ENCODE measurements at regions not wholly inside any gene's neighbourhood (a gene's known extent, or its start where the extent isn't known, plus 50 kb on each side); places are given as distances from the start of the nearest gene placed in this dataset.

DNA sequence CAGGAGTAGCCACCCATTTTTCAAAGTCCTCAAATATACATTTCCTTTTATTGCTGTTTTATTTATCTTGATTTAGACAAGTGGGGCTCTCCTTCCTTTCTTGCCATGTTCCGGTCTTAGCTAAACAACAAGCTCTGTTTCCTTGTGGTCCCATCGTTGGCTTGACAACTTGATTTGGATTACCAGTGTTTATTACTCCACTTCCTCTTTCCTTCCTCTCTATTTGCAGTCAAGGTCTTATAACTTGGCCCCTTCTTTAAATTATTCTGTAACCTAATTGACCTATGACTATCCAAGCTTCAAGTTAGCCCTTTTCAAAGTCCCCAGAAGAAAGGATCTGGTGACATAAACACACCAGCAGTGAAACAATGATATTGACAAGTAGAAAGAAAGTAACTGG lies 130.6 kb upstream of the STT3B start:
- Mint-ChIP-seq H3K27ac (ENCODE audit: unreplicated experiment) (no peak overlapping the region), H3K4me1 (ENCODE audit: unreplicated experiment) (peaks cover 2% of the 10 kb centered on the region)

DNA sequence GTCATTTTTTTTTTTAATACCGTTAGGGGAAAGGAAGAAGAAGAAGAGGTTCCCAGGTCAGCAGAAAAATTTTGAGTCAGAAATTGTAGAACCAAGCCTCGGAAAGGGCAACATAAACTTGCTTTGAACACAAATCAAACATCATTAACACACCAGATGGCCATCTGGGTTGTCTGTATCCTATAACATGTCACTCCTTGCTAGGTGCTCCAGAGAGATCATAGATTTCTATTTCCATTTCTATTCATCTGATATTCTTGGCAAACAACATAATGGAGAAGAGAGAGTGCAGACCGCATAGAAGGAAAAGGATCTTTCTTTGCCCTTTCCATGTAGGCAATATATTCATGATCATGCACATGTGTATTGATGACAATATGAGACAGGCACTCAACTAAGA lies 129.5 kb upstream of the STT3B start:
- H3K27ac Mint-ChIP-seq (ENCODE audit: unreplicated experiment): no peak overlapping the region
- H3K4me3 Mint-ChIP-seq (ENCODE audit: unreplicated experiment): no peak overlapping the region
- TF ChIP-seq, protein P1, sequence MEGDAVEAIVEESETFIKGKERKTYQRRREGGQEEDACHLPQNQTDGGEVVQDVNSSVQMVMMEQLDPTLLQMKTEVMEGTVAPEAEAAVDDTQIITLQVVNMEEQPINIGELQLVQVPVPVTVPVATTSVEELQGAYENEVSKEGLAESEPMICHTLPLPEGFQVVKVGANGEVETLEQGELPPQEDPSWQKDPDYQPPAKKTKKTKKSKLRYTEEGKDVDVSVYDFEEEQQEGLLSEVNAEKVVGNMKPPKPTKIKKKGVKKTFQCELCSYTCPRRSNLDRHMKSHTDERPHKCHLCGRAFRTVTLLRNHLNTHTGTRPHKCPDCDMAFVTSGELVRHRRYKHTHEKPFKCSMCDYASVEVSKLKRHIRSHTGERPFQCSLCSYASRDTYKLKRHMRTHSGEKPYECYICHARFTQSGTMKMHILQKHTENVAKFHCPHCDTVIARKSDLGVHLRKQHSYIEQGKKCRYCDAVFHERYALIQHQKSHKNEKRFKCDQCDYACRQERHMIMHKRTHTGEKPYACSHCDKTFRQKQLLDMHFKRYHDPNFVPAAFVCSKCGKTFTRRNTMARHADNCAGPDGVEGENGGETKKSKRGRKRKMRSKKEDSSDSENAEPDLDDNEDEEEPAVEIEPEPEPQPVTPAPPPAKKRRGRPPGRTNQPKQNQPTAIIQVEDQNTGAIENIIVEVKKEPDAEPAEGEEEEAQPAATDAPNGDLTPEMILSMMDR (IDR thresholded peaks at IDR 0.05): no peak

More for the DNA sequence above, 130.6 kb upstream of the STT3B start:
- H3K36me3 Mint-ChIP-seq (ENCODE audit: unreplicated experiment): no peaks in the 10 kb centered on the region
- H3K9me3 Mint-ChIP-seq (ENCODE audit: unreplicated experiment): peaks cover 5% of the 10 kb centered on the region
- TF ChIP-seq, protein P1 (IDR thresholded peaks at IDR 0.05): no peak
- peaks cover 27% of the 10 kb centered on the region for H3K27me3 Mint-ChIP-seq (ENCODE audit: unreplicated experiment)
- H3K4me3 Mint-ChIP-seq (ENCODE audit: unreplicated experiment): no peak overlapping the region
- DNase-seq (ENCODE audit: extremely low spot score, unreplicated experiment): no peak

DNA sequence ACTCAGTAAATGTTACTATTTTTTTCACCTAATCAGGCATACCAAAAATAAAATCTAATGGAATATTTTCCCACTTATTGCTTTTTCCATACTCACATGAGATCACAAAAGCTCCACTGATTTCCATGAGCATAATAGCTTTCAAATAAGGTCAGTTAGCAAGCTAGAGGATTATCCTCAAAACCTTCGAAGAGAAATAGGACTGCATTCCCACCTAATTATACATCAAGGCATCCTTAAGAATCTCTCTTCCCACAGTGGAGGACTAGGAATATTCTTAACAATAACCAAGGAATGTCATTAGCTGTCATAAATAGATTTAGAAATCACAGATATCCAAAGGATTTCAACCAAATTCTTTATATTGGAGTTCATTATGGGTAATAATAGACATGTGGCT lies 127.9 kb upstream of the STT3B start:
- TF ChIP-seq, protein P1 (IDR thresholded peaks at IDR 0.05): no peak
- Mint-ChIP-seq H3K4me1 (ENCODE audit: unreplicated experiment) (peaks cover 2% of the 10 kb centered on the region), H3K27me3 (ENCODE audit: unreplicated experiment) (peaks cover 27% of the 10 kb centered on the region), H3K27ac (ENCODE audit: unreplicated experiment) (no peak overlapping the region), H3K9me3 (ENCODE audit: unreplicated experiment) (peaks cover 5% of the 10 kb centered on the region), H3K4me3 (ENCODE audit: unreplicated experiment) (no peak overlapping the region), H3K36me3 (ENCODE audit: unreplicated experiment) (no peaks in the 10 kb centered on the region)
- no peak for DNase-seq (ENCODE audit: extremely low spot score, unreplicated experiment)

More for the DNA sequence above, 129.5 kb upstream of the STT3B start:
- Mint-ChIP-seq H3K36me3 (ENCODE audit: unreplicated experiment) (no peaks in the 10 kb centered on the region), H3K27me3 (ENCODE audit: unreplicated experiment) (peaks cover 27% of the 10 kb centered on the region), H3K9me3 (ENCODE audit: unreplicated experiment) (peaks cover 5% of the 10 kb centered on the region), H3K4me1 (ENCODE audit: unreplicated experiment) (peaks cover 2% of the 10 kb centered on the region)
- no peak for DNase-seq (ENCODE audit: extremely low spot score, unreplicated experiment)

DNA sequence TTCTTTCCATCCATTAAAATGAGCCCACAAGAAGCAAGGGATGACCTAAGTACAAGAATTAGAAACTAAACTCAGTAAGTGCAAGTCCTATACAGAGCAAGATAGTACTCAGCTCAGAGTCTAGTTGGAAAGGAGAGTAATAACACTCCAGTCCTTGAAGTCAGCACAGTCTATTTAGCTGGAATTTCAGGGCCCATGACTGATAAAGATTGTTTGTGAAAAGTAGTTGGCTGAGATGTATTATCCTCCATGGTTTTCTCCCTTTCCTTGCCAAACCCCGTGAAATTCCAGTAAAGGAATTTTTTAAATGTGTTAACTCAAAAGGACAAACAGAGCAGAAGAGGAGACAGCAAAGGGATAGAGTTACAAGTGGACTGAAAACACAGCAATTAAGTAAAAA lies 127.2 kb upstream of the STT3B start:
- H3K27ac Mint-ChIP-seq (ENCODE audit: unreplicated experiment): no peak overlapping the region
- peaks cover 2% of the 10 kb centered on the region for H3K4me1 Mint-ChIP-seq (ENCODE audit: unreplicated experiment)
- H3K4me3 Mint-ChIP-seq (ENCODE audit: unreplicated experiment): no peak overlapping the region
- H3K36me3 Mint-ChIP-seq (ENCODE audit: unreplicated experiment): no peaks in the 10 kb centered on the region
- peaks cover 5% of the 10 kb centered on the region for H3K9me3 Mint-ChIP-seq (ENCODE audit: unreplicated experiment)
- DNase-seq (ENCODE audit: extremely low spot score, unreplicated experiment): no peak
- H3K27me3 Mint-ChIP-seq (ENCODE audit: unreplicated experiment): peaks cover 29% of the 10 kb centered on the region
- TF ChIP-seq, protein P1 (IDR thresholded peaks at IDR 0.05): no peak

DNA sequence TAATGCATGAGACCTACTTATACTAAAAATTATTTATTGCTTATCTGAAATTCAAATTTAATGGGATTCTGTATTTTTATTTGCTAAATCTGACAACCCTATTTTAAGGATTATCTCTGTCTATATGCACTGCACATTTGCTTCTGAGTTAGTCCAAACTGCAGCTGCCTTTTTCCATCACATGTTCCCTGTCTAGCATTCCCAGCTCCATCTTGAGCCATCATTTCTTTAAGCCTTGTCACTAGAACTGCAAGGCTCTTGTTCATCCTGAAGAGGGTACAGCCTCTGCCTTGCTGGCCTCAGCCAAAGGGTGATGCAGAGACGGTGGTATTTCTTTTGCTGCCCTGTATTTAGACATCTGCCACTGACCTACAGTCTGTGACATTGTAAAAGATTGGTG lies 125.8 kb upstream of the STT3B start:
- H3K9me3 Mint-ChIP-seq (ENCODE audit: unreplicated experiment): no peaks in the 10 kb centered on the region
- H3K36me3 Mint-ChIP-seq (ENCODE audit: unreplicated experiment): no peaks in the 10 kb centered on the region
- H3K4me1 Mint-ChIP-seq (ENCODE audit: unreplicated experiment): peaks cover 2% of the 10 kb centered on the region
- no peak overlapping the region for H3K27ac Mint-ChIP-seq (ENCODE audit: unreplicated experiment)
- TF ChIP-seq, protein P1 (IDR thresholded peaks at IDR 0.05): no peak
- H3K4me3 Mint-ChIP-seq (ENCODE audit: unreplicated experiment): no peak overlapping the region
- H3K27me3 Mint-ChIP-seq (ENCODE audit: unreplicated experiment): peaks cover 26% of the 10 kb centered on the region
- DNase-seq (ENCODE audit: extremely low spot score, unreplicated experiment): no peak

All from osteocyte (in vitro differentiated cells).